Upper lobe of left lung (tissue), 4 donors: ENCODE measurements at regions not wholly inside any gene's neighbourhood (a gene's known extent, or its start where the extent isn't known, plus 50 kb on each side); places are given as distances from the start of the nearest gene placed in this dataset.

Experiments
- CTCF ChIP-seq, 6 experiments: fragments of 450-650 bp in 4 of 6; fragments of 200-600 bp in 2 of 6; sonication (generic) in 2 of 6; IDR thresholded peaks; one replicate each; pipeline ENCODE4 v1.5.1; 2016 to 2019; ENCODE audit warnings: antibody characterized with exemption in 6 of 6
- EP300 ChIP-seq, 4 donors: sonication (generic); formaldehyde crosslinking; IDR thresholded peaks; one replicate each; pipeline ENCODE4 v1.5.1; 2017; ENCODE audit warnings: antibody characterized with exemption in 4 of 4, control low read depth in 2 of 4
- POLR2AphosphoS5 ChIP-seq, 2 donors: sonication (generic); formaldehyde crosslinking; IDR thresholded peaks; one replicate each; pipeline ENCODE4 v1.5.1; 2017; ENCODE audit warnings: antibody characterized with exemption in 2 of 2

- TF ChIP-seq CTCF (IDR thresholded peaks at IDR 0.05) (no peak), EP300 (IDR thresholded peaks at IDR 0.05) (no peak), POLR2AphosphoS5 (IDR thresholded peaks at IDR 0.05) (no peak)
These were observed 183.1 kb downstream of the ALG10 start for GRCh38 chr12:34205401-34205800.
